ENCODE measurements at regions not wholly inside any gene's neighbourhood (a gene's known extent, or its start where the extent isn't known, plus 50 kb on each side); places are given as distances from the start of the nearest gene placed in this dataset.

GRCh38 chr2:41963661-41964525 is 83.9 kb upstream of the PKDCC start:
- TF ChIP-seq POLR2AphosphoS5 (IDR thresholded peaks at IDR 0.05): peak; percentile 53
- TF ChIP-seq CTCF (IDR thresholded peaks at IDR 0.05): no peak
- no peak for TF ChIP-seq POLR2A (IDR thresholded peaks at IDR 0.05)
- no peak for TF ChIP-seq EP300 (IDR thresholded peaks at IDR 0.05)
